Activated B cell treated with CpG ODN at 0.5 μM for 24 hours (primary cell): ENCODE measurements at regions not wholly inside any gene's neighbourhood (a gene's known extent, or its start where the extent isn't known, plus 50 kb on each side); places are given as distances from the start of the nearest gene placed in this dataset.

ENCODE experiments used
- ATAC-seq: fragments of 200-7000 bp; cut with Tn5 transposase; one replicate; pipeline ENCODE4 v1.10.0; 2021; ENCODE audit warnings: low read depth, mild to moderate bottlenecking, moderate library complexity
- CTCF ChIA-PET: fragments of 350-600 bp; sonication (Branson Sonifier 250); formaldehyde crosslinking; loops from one replicate; lab custom pipeline; 2021; ENCODE audit warnings: antibody characterized with exemption; lab: Charles Lee
- POLR2A ChIA-PET: fragments of 350-600 bp; sonication (Branson Sonifier 250); formaldehyde crosslinking; loops from one replicate; lab custom pipeline; 2021; ENCODE audit warnings: antibody characterized with exemption; lab: Charles Lee
- DNase-seq: peaks from one replicate; pipeline ENCODE4 v3.0.0; 2022
- H3K27ac Mint-ChIP-seq: one replicate; pipeline ENCODE4 v1.8.0; 2020; ENCODE audit warnings: mixed read lengths
- H3K27me3 Mint-ChIP-seq: one replicate; pipeline ENCODE4 v1.8.0; 2021; ENCODE audit warnings: mixed read lengths
- H3K36me3 Mint-ChIP-seq: one replicate; pipeline ENCODE4 v1.8.0; 2021; ENCODE audit warnings: low read depth, mixed read lengths
- H3K4me1 Mint-ChIP-seq: one replicate; pipeline ENCODE4 v1.8.0; 2021; ENCODE audit warnings: mixed read lengths
- H3K4me3 Mint-ChIP-seq: one replicate; pipeline ENCODE4 v1.8.0; 2020; ENCODE audit warnings: mild to moderate bottlenecking, mixed read lengths
- H3K9me3 Mint-ChIP-seq: one replicate; pipeline ENCODE4 v1.8.0; 2020; ENCODE audit warnings: mixed read lengths
- intact Hi-C: fragments of 100-400 bp; cut with micrococcal nuclease; formaldehyde crosslinking; loops from one replicate; pipeline ENCODE4 v1.15.1; 2024
- TF ChIP-seq, protein P1 (sequence below): fragments of 200-600 bp; IDR thresholded peaks from one replicate; pipeline ENCODE4 v1.8.0; 2022; ENCODE audit warnings: antibody characterized with exemption, mild to moderate bottlenecking

DNA sequence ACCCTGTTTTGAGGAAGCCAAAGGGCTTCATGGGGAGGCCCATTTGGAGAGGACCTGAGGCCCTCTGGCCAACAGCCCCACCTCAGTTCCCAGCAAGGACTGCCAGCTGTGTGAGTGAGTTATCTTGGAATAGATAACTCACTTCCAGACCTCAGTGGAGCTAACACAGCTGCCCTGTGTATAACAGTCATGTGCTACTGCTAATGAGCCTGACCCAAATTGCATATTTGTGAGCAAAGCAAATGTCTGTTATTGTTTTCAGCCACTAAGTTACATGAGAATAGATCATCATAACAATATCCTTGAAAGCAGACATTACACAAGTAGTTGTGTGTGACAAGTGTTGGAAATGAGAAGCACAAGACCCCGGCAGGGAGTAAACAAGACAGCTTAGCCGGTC lies 355.8 kb downstream of the MCTP2 start:
- DNase-seq (no peak), ATAC-seq (no peak)
- H3K27me3 Mint-ChIP-seq: peaks cover 54% of the 10 kb centered on the region
- CTCF ChIA-PET: no interaction called here
- H3K9me3 Mint-ChIP-seq: no peaks in the 10 kb centered on the region
- peaks cover 10% of the 10 kb centered on the region for H3K4me1 Mint-ChIP-seq
- no peaks in the 10 kb centered on the region for H3K36me3 Mint-ChIP-seq
- no peak overlapping the region for H3K4me3 Mint-ChIP-seq
- TF ChIP-seq, protein P1, sequence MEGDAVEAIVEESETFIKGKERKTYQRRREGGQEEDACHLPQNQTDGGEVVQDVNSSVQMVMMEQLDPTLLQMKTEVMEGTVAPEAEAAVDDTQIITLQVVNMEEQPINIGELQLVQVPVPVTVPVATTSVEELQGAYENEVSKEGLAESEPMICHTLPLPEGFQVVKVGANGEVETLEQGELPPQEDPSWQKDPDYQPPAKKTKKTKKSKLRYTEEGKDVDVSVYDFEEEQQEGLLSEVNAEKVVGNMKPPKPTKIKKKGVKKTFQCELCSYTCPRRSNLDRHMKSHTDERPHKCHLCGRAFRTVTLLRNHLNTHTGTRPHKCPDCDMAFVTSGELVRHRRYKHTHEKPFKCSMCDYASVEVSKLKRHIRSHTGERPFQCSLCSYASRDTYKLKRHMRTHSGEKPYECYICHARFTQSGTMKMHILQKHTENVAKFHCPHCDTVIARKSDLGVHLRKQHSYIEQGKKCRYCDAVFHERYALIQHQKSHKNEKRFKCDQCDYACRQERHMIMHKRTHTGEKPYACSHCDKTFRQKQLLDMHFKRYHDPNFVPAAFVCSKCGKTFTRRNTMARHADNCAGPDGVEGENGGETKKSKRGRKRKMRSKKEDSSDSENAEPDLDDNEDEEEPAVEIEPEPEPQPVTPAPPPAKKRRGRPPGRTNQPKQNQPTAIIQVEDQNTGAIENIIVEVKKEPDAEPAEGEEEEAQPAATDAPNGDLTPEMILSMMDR: no peak
- no peak overlapping the region for H3K27ac Mint-ChIP-seq
- POLR2A ChIA-PET: no interaction called here
- intact Hi-C loops: no loop called here

DNA sequence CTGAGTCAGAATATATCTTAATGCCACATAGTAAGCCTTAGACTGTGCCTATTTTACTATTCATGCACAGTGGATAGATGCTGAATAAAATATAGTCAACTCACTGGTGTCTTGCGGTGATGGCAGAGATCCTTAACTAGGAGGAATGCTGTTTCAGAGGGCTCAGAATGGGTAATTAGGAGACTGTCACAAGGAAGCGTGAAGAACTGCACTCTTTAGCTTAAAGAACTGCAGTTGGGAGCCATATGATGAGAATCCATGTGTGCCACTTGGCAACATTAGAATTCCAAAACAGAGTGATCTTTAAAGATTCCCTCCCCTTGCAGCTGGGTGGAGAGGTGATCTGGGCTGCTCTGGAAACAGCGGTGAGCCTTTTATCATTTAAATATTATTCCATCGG lies 357.6 kb downstream of the MCTP2 start:
- no peak overlapping the region for H3K27ac Mint-ChIP-seq
- ChIA-PET CTCF (no interaction called here), POLR2A (no interaction called here)
- DNase-seq (no peak), ATAC-seq (no peak)
- TF ChIP-seq, protein P1: no peak
- no peaks in the 10 kb centered on the region for H3K9me3 Mint-ChIP-seq
- peaks cover 10% of the 10 kb centered on the region for H3K4me1 Mint-ChIP-seq
- H3K27me3 Mint-ChIP-seq: peaks cover 57% of the 10 kb centered on the region
- no peaks in the 10 kb centered on the region for H3K36me3 Mint-ChIP-seq
- H3K4me3 Mint-ChIP-seq: no peak overlapping the region
- intact Hi-C loops: no loop called here

DNA sequence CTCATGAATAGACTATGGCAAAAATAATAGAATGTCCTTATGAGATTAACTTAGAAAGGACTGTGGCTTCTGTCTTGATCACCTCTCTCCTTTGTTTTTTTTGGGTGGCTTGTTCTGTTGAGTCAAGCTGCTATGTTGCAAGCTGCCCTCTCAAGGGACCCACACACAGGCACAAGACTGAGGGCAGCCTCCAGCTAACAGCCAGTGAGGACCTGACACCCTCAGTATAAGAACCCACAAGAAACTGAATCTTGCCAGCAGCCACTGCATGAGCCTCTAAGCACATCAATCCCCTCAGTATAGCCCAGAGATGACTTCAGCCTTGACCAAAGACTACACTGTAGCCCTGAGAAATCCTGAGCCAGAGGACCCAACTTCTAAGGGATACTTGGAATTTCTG lies 361.1 kb downstream of the MCTP2 start:
- no peaks in the 10 kb centered on the region for H3K36me3 Mint-ChIP-seq
- H3K27ac Mint-ChIP-seq: no peak overlapping the region
- intact Hi-C loops: no loop called here
- H3K4me1 Mint-ChIP-seq: no peaks in the 10 kb centered on the region
- H3K4me3 Mint-ChIP-seq: no peak overlapping the region
- DNase-seq (no peak), ATAC-seq (no peak)
- ChIA-PET CTCF (no interaction called here), POLR2A (no interaction called here)
- peaks cover 39% of the 10 kb centered on the region for H3K27me3 Mint-ChIP-seq
- H3K9me3 Mint-ChIP-seq: no peaks in the 10 kb centered on the region
- TF ChIP-seq, protein P1: no peak

DNA sequence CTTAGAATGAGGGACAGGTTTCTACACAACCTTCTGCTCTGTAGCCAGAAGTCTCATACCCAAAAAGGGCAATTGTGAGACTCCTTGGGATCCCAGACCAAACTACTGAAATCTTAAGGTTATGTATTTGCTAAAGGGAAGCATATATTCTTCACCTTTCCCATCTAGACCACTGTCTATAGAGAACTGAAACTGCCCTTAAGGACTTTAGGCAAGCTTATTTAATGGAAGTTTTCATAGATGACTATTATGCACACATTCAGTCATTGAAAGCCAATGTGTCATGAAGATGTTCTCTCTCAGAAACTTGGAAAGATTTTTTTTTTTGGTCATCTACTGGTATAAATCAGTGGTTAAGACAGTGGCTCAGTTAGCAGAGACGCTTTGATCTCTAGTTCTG lies 365.3 kb downstream of the MCTP2 start:
- H3K27ac Mint-ChIP-seq: no peak overlapping the region
- intact Hi-C loops: no loop called here
- no peaks in the 10 kb centered on the region for H3K9me3 Mint-ChIP-seq
- H3K36me3 Mint-ChIP-seq: no peaks in the 10 kb centered on the region
- POLR2A ChIA-PET: no interaction called here
- H3K4me1 Mint-ChIP-seq: no peaks in the 10 kb centered on the region
- DNase-seq (no peak), ATAC-seq (no peak)
- no peak overlapping the region for H3K4me3 Mint-ChIP-seq
- TF ChIP-seq, protein P1: no peak
- H3K27me3 Mint-ChIP-seq: peaks cover 30% of the 10 kb centered on the region
- CTCF ChIA-PET: no interaction called here

DNA sequence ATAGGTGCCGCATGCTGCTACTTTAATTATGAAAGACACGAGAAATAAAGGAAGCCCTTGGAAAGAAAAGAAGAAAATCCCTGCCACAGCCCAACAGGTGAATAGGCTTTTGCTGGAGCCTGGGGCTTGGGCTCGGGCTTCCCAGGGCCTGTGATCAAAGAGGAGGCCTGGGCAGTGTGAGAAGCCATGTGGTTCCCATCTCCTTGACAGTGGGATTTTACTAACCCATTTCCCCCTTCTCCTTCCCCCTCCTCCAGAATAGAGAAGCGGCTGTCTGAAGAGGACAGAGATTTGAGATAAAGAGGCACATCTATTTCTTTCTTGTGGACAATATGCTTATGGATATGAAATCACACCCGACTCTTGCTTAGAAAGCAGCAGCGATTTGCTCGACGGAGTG lies 369.1 kb downstream of the MCTP2 start:
- H3K27ac Mint-ChIP-seq: no peak overlapping the region
- no peak for ATAC-seq
- POLR2A ChIA-PET: no interaction called here

More for the DNA sequence above, 369.1 kb downstream of the MCTP2 start:
- Mint-ChIP-seq H3K9me3 (no peaks in the 10 kb centered on the region), H3K4me1 (no peaks in the 10 kb centered on the region), H3K27me3 (peaks cover 15% of the 10 kb centered on the region), H3K36me3 (no peaks in the 10 kb centered on the region), H3K4me3 (no peak overlapping the region)
- intact Hi-C loops: no loop called here
- DNase-seq: no peak
- TF ChIP-seq, protein P1: no peak
- CTCF ChIA-PET: no interaction called here
